B cell (primary cell): ENCODE measurements at regions not wholly inside any gene's neighbourhood (a gene's known extent, or its start where the extent isn't known, plus 50 kb on each side); places are given as distances from the start of the nearest gene placed in this dataset.

ENCODE experiments used
- ATAC-seq: fragments of 200-7000 bp; cut with Tn5 transposase; one replicate; pipeline ENCODE4 v1.10.0; 2021; ENCODE audit warnings: low read depth, mild to moderate bottlenecking, moderate number of reproducible peaks, moderate library complexity
- CTCF ChIA-PET: fragments of 350-600 bp; sonication (Branson Sonifier 250); formaldehyde crosslinking; loops from one replicate; lab custom pipeline; 2021; ENCODE audit warnings: antibody characterized with exemption, inconsistent platforms; lab: Charles Lee
- POLR2A ChIA-PET: fragments of 350-600 bp; sonication (Branson Sonifier 250); formaldehyde crosslinking; loops from one replicate; lab custom pipeline; 2021; ENCODE audit warnings: antibody characterized with exemption; lab: Charles Lee
- DNase-seq: peaks from one replicate; pipeline ENCODE4 v3.0.0; 2013
- H2AFZ ChIP-seq: 2 replicates; pipeline ENCODE4 v1.6.1; 2012; ENCODE audit warnings: mild to moderate bottlenecking, low read depth, low read length; ENCODE audit not compliant: insufficient read depth, poor library complexity, severe bottlenecking
- H3K27ac ChIP-seq, 2 donors: 1 replicate in 1 of 2; 2 replicates in 1 of 2; pipeline ENCODE4 v1.5.1; 2012 to 2013; ENCODE audit warnings: low read length in 2 of 2, mild to moderate bottlenecking in 2 of 2, moderate library complexity in 1 of 2
- H3K27me3 ChIP-seq, 4 experiments: fragments of 200-600 bp in 1 of 4; sonication (generic) in 1 of 4; replicated peaks in 1 of 4; 1 replicate in 2 of 4; 2 replicates in 2 of 4; pipeline versions ENCODE4 v1.6.1 to v1.7.0; 2013 to 2016; ENCODE audit warnings: low read length in 3 of 4, mild to moderate bottlenecking in 2 of 4, mixed read lengths in 1 of 4, moderate library complexity in 1 of 4; ENCODE audit not compliant: insufficient read depth in 4 of 4, control insufficient read depth in 3 of 4; ENCODE audit errors: control extremely low read depth in 1 of 4
- H3K36me3 ChIP-seq, 2 experiments: replicated peaks in 1 of 2; 1 replicate in 1 of 2; 2 replicates in 1 of 2; pipeline versions ENCODE4 v1.6.1 to v1.7.1; 2013; ENCODE audit warnings: low read length in 1 of 2; ENCODE audit not compliant: insufficient read depth in 2 of 2, control insufficient read depth in 1 of 2; ENCODE audit errors: control extremely low read depth in 1 of 2, extremely low read depth in 1 of 2
- H3K4me1 ChIP-seq, 2 donors: fragments of 200-600 bp in 1 of 2; sonication (generic) in 1 of 2; 1 replicate in 1 of 2; 2 replicates in 1 of 2; pipeline versions ENCODE4 v1.5.1 to v1.6.1; 2013 to 2017; ENCODE audit warnings: low read length in 2 of 2; ENCODE audit not compliant: control insufficient read depth in 2 of 2, insufficient read depth in 2 of 2
- H3K4me2 ChIP-seq: replicated peaks from 2 replicates; pipeline ENCODE3; 2012; ENCODE audit warnings: mild to moderate bottlenecking, low read depth, low read length; ENCODE audit not compliant: poor library complexity, severe bottlenecking
- H3K4me3 ChIP-seq, 5 experiments: fragments of 200-600 bp in 1 of 5; sonication (generic) in 1 of 5; 1 replicate in 3 of 5; 2 replicates in 2 of 5; pipeline versions ENCODE4 v1.5.1 to v1.7.0; 2011 to 2016; ENCODE audit warnings: low read length in 4 of 5, mild to moderate bottlenecking in 4 of 5, low read depth in 2 of 5, control low read depth in 1 of 5, moderate library complexity in 1 of 5; ENCODE audit not compliant: insufficient read depth in 1 of 5; ENCODE audit errors: control extremely low read depth in 1 of 5, extremely low read depth in 1 of 5
- H3K79me2 ChIP-seq: fragments of 200-600 bp; sonication (generic); one replicate; pipeline ENCODE4 v1.6.0; 2016; ENCODE audit warnings: low read length; ENCODE audit not compliant: control insufficient read depth, insufficient read depth
- H3K9ac ChIP-seq: fragments of 200-600 bp; sonication (generic); 2 replicates; pipeline ENCODE4 v1.6.1; 2017; ENCODE audit warnings: mild to moderate bottlenecking, low read length, moderate library complexity
- H3K9me3 ChIP-seq, 3 donors: one replicate each; pipeline versions ENCODE4 v1.6.1 to v1.7.1; 2013; ENCODE audit warnings: low read length in 2 of 3; ENCODE audit not compliant: control insufficient read depth in 2 of 3, insufficient read depth in 1 of 3; ENCODE audit errors: control extremely low read depth in 1 of 3
- H4K20me1 ChIP-seq: 2 replicates; pipeline ENCODE4 v1.6.0; 2012; ENCODE audit warnings: mild to moderate bottlenecking, low read length; ENCODE audit not compliant: insufficient read depth, control insufficient read depth, poor library complexity, severe bottlenecking
- H3K27ac Mint-ChIP-seq: one replicate; pipeline ENCODE4 v1.8.0; 2021; ENCODE audit warnings: mixed read lengths
- H3K27me3 Mint-ChIP-seq: one replicate; pipeline ENCODE4 v1.8.0; 2021; ENCODE audit warnings: mixed read lengths
- H3K4me1 Mint-ChIP-seq: one replicate; pipeline ENCODE4 v1.8.0; 2021; ENCODE audit warnings: mixed read lengths
- H3K4me3 Mint-ChIP-seq: one replicate; pipeline ENCODE4 v1.8.0; 2021; ENCODE audit warnings: mixed read lengths
- H3K9me3 Mint-ChIP-seq: one replicate; pipeline ENCODE4 v1.8.0; 2022; ENCODE audit warnings: mixed read lengths; ENCODE audit not compliant: insufficient read depth
- EZH2 ChIP-seq: IDR thresholded peaks from 2 replicates; pipeline ENCODE4 v1.6.1; 2012; ENCODE audit warnings: borderline replicate concordance, low read depth, mild to moderate bottlenecking, moderate library complexity, low read length; ENCODE audit not compliant: insufficient read depth, poor library complexity, severe bottlenecking
- WGBS: methylation state at CpG from one replicate; pipeline ENCODE4 v1.1.5; 2013; ENCODE audit warnings: missing lambda C conversion rate; ENCODE audit not compliant: insufficient coverage; 5-methylcytosine and 5-hydroxymethylcytosine counted together
- intact Hi-C: fragments of 100-400 bp; cut with micrococcal nuclease; formaldehyde crosslinking; loops from one replicate; pipeline ENCODE4 v1.10.0; 2022
- TF ChIP-seq, protein P1 (sequence below): fragments of 200-600 bp; IDR thresholded peaks from one replicate; pipeline ENCODE4 v1.8.0; 2022; ENCODE audit warnings: antibody characterized with exemption, mild to moderate bottlenecking

DNA sequence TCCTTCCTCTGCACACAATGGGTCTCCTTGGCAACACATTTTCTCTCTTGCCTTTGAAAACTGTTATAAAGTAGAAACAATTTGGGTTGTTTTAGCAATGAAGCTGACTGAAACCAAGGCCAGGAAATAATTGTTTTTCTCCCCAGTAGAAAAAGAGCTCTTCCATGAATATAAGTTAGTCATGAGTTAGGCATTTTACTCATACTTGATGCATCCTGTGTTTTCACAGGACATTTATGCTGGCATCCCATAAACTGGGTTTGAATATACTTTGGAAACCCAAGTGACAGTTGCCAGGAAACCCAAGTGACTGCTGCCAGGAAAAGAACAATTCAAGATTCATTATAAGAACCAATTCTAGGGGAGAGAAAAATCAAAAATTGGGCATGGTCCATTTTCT lies 128.6 kb upstream of the NPY2R start:
- no peak for DNase-seq
- H3K9me3 ChIP-seq, result no peaks in the 10 kb centered on the region
- no peak overlapping the region for H3K9ac ChIP-seq
- no peaks in the 10 kb centered on the region for H3K36me3 ChIP-seq
- no peak overlapping the region for H3K4me2 ChIP-seq
- POLR2A ChIA-PET, result no interaction called here
- no peaks in the 10 kb centered on the region for H4K20me1 ChIP-seq
- intact Hi-C loops, result no loop called here
- H3K4me1 ChIP-seq, result no peaks in the 10 kb centered on the region
- H3K4me3 Mint-ChIP-seq, result no peak overlapping the region
- no peak overlapping the region for H3K4me3 ChIP-seq
- no peak for ATAC-seq
- H2AFZ ChIP-seq, result no peak overlapping the region
- no peaks in the 10 kb centered on the region for H3K27me3 ChIP-seq
- H3K79me2 ChIP-seq, result no peaks in the 10 kb centered on the region
- CTCF ChIA-PET, result no interaction called here
- no peak overlapping the region for H3K27ac Mint-ChIP-seq
- H3K4me1 Mint-ChIP-seq, result no peaks in the 10 kb centered on the region
- TF ChIP-seq, protein P1, sequence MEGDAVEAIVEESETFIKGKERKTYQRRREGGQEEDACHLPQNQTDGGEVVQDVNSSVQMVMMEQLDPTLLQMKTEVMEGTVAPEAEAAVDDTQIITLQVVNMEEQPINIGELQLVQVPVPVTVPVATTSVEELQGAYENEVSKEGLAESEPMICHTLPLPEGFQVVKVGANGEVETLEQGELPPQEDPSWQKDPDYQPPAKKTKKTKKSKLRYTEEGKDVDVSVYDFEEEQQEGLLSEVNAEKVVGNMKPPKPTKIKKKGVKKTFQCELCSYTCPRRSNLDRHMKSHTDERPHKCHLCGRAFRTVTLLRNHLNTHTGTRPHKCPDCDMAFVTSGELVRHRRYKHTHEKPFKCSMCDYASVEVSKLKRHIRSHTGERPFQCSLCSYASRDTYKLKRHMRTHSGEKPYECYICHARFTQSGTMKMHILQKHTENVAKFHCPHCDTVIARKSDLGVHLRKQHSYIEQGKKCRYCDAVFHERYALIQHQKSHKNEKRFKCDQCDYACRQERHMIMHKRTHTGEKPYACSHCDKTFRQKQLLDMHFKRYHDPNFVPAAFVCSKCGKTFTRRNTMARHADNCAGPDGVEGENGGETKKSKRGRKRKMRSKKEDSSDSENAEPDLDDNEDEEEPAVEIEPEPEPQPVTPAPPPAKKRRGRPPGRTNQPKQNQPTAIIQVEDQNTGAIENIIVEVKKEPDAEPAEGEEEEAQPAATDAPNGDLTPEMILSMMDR, result no peak
- no peak for TF ChIP-seq EZH2
- H3K27ac ChIP-seq, result no peak overlapping the region
- no peaks in the 10 kb centered on the region for H3K9me3 Mint-ChIP-seq
- H3K27me3 Mint-ChIP-seq, result no peaks in the 10 kb centered on the region

DNA sequence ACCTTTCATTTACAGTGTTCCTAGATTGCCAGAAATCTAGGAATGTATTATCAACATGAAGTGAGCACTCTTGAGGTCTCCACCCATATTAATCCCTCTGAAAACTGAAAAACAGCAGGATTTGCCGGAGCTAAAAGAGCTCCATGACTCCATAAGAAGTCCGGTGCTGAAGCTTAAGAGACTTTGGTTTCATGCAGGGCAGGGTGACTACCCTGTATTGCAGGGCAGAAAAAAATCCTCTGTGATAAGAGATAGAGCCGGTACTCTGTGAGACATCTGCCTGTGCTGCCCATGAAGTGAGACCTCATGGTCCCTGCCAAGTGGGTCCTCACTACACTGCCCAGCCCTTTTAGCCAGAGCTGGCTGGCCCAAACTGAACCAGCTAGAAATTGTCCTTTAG lies 127.2 kb upstream of the NPY2R start:
- Histone ChIP-seq H3K79me2 (no peaks in the 10 kb centered on the region), H3K27ac (no peak overlapping the region), H3K27me3 (no peaks in the 10 kb centered on the region), H3K4me1 (no peaks in the 10 kb centered on the region), H4K20me1 (no peaks in the 10 kb centered on the region), H3K9ac (no peak overlapping the region), H2AFZ (no peak overlapping the region), H3K4me3 (no peak overlapping the region), H3K36me3 (no peaks in the 10 kb centered on the region), H3K4me2 (no peak overlapping the region), H3K9me3 (no peaks in the 10 kb centered on the region)
- intact Hi-C loops, result no loop called here
- no peaks in the 10 kb centered on the region for H3K9me3 Mint-ChIP-seq
- POLR2A ChIA-PET, result no interaction called here
- 93% methylated on average over 2 of the region's 3 CpGs for WGBS
- no peak overlapping the region for H3K4me3 Mint-ChIP-seq
- no peaks in the 10 kb centered on the region for H3K27me3 Mint-ChIP-seq
- DNase-seq (no peak), ATAC-seq (no peak)
- CTCF ChIA-PET, result no interaction called here
- H3K4me1 Mint-ChIP-seq, result no peaks in the 10 kb centered on the region
- H3K27ac Mint-ChIP-seq, result no peak overlapping the region
- TF ChIP-seq, protein P1, result no peak
- TF ChIP-seq EZH2, result no peak
